CD1c-positive myeloid dendritic cell (primary cell): ENCODE measurements at regions not wholly inside any gene's neighbourhood (a gene's known extent, or its start where the extent isn't known, plus 50 kb on each side); places are given as distances from the start of the nearest gene placed in this dataset.

Experiments
- DNase-seq: peaks from one replicate; pipeline ENCODE4 v3.0.0-alpha.2; 2016; ENCODE audit errors: extremely low spot score

DNA sequence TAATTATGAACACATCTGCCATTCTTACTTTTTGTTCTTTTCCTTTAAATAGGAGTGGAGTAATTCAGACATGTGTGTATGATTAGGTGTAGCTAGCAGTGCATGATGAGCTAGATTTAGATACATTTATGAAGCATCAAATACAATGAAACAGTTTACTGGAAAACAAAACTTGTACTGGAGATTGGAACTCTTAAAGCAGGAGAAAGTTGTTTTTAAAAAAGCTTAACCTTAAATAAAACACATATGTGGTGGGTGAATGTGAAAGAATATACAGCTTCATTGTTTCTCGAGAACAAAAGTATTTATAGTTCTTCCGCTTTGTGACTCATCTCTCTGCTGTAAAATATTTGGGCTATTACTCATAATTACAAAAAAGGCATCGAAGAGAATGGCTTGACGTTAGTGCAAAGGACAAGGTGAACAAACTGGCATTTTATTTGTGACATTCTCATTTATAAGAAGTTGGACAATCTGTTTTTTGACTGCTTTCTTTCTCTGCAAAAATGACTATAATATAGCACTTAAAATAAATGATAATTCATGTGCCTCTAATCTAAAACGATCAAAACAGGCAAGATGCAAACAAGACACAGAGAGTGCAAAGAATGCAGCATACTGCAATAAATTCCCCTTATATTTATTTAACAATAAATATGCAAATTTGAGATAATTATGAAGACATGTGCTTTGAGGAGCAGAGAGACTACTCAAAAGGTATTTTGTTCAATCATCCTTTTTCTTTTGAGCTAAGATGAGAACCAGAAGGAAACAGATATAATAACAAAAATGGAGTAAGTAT is 478.8 kb downstream of the CETN3 start:
- DNase-seq, result no peak

DNA sequence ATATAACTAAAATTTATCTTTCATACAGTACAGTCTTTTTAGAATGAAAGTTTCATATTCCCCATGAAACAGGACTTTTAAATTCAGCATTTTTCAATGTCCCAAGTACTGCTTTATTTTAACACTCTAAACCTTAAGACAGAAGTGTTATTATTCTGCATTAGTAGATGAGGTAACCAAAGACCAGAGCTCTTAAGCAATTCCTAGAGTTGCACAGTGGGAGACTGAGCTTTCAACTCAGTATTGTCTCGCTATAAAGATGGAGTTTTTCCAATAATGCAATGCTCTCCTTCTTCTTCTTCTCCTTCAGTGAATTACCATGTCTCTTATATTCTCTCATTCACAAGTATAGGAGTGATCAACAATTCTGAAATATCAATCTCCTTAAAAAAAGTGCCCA is 479.7 kb downstream of the CETN3 start:
- no peak for DNase-seq

DNA sequence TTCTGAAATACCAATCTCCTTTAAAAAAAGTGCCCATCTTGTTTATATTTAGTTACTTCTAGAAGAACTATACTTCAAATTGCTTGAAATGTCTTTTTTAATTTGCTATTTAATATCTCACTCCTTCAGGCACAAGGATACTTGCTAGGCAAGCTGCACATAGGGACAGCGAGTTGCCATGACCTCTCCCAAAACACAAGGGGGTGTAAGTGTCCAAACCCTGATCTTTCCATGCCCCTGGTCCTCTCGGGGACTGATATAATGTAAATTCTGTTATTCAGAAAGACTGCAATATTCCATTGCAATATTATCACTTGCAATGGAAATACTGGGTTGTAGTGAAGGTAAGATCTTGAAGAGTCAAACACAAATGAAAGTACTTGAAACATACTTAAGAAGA is 480.4 kb downstream of the CETN3 start:
- DNase-seq, result no peak

DNA sequence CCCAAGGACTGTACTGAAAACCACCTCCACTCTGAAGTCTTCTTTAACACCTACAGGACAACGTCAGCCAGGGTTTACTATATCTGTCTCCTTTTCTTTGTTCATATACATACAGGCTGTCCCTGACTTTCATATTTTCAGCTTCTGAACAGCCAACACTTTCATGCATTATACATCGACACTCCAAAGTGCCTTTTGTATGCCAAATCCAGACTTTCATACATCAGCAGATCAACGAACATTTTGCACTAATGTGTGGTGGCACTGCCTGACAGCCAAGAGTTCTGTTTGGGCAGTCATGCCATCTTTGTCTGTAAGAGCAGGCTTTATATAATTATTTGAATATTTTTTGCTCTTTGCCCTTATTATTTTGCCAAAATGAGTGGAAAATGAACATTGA is 487.4 kb downstream of the CETN3 start:
- DNase-seq, result no peak

DNA sequence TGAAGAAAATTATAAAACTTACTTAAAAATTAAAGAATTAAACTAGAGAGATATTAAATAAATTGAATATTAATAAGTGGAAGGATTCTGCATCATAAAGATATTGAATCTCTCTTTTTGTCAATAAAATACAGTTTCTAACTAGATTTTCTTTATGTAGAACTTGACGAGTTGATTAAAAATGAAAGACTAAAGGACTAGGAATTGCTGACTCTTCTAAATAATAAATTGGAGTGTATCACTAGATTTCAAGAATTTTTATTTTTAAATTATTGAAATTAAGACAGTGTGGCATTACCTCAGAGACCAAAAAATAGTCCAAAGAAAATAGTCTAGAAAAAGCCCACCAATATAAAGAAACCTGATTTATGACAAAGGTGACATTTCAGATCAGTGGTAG is 492.4 kb downstream of the CETN3 start:
- DNase-seq, result no peak

DNA sequence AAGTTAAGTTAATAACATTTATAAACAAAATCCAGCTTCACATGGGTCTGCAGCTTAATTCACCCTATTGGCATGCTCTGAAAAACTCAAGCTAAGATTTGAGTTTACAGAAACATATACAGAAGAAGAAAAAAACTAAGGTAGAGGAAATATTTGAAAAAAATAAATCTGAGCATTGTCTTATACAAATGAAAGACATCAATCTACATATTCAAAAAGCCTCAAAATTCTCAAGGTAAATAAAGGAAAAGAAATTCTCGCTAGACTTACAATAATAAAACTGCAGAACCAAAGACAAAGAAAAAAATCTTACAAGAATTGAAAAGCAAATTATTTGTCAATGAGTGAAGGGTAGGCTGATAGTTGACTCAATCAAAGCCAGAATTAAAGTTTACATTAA is 493.4 kb downstream of the CETN3 start:
- DNase-seq, result no peak

DNA sequence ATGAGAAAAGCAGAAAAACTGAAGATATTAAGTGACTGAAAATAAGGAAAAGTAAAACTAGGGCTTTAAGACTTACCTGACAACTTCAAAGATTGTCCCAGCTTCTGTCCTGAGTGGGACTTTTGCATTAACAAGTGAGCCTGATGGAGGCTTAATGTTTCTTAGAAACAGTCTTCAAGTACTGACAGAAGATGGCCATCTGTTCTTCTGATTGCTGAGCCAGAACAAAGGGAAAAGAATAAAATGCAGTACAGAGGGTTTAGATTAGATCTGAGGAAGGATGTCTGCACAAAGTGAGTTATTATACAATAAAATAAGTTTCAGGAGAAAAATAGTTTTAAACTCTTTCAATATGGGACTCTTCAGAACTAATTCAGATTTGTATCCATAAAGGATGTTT is 500.7 kb downstream of the CETN3 start:
- DNase-seq, result no peak

DNA sequence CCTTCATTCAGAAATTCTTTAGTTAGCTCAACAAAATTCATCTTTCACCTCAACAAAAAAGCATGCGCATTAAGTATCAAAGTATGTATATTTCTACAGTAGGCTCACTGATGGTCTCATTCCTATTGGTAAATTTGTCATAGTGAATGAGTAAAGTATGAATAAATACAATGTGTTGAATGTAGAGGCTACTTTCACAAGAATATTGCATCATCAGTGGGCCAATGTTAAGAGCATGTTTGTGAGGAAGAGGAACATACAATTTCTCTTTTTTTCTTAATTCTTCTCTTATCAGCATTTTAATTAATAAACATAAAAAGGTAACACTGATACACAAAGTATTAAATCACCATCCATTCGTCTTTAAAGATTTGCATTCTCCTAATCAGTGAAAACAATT is 505.1 kb downstream of the CETN3 start:
- DNase-seq, result no peak

DNA sequence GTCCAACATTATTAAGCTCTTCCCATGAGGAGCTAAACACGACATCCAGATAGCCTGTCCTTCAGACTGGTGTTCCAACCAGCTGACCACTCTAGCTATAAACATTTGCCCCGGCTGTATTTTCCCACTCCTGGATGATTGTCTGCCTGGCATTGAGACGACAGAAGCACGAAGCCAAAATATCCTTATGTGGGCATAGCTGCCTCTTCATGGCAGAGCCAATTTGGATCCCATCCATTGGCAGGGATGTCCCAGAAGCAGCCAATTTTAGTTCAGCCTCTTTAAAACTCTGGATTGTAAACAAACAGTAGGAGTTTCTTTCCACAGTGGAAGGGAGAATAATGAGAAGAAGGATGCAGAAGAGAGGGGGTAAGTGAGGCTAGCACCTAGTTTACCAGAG is 507.6 kb downstream of the CETN3 start:
- no peak for DNase-seq

DNA sequence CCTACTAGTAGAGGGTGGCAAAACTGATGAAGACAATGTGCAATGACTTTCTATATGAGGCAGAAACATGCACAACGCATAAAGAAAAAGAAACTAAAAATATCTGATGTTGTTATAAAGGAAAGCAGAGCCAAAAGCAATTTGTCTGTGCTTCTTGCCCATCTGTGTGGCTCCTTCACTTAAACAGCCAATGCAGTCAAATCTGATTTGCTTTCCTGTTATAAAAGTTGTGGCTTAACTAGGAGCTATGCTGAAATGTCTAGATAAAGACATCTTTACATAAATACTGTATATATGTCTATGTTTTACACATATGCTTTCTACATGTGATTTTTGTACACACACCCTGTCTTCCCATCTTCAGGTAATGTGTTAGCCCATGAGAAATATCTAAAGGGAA is 508.2 kb downstream of the CETN3 start:
- no peak for DNase-seq

DNA sequence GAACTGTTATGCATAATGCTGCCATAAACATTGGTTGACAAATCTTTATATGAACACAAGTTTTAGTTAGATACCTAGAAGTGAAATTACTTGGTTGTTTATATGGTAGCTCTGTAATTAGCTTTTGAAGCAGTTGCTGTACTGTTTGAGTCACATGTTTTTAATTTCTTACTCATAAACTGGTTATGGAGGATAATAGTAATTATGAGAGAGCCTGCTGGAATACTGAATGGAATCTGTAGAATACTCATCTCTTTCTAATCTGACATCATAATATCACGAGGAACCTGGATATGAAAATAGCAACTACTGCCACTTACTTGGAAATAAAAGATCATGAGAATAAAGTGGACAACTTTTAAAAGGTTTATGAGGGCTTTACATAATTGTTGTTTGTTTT is 509.2 kb downstream of the CETN3 start:
- no peak for DNase-seq

DNA sequence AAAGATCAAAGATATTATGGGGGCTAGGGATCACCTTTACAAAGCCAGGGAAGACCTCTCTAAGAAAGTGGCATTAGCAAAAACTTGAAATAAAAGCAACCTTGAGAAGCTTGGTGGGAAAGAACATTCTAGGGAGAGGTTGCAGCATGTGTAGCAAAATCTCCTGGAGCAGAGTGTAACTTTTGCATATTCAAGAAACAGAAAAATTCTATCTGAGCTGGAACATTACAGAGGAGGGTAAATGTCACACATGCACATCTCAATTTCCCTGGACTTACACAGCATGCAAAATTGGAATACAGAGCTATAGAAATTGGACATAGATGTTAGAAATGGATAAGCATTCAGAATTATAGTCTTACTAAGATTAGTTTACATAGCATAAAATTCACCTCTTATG is 510.0 kb downstream of the CETN3 start:
- DNase-seq, result no peak

DNA sequence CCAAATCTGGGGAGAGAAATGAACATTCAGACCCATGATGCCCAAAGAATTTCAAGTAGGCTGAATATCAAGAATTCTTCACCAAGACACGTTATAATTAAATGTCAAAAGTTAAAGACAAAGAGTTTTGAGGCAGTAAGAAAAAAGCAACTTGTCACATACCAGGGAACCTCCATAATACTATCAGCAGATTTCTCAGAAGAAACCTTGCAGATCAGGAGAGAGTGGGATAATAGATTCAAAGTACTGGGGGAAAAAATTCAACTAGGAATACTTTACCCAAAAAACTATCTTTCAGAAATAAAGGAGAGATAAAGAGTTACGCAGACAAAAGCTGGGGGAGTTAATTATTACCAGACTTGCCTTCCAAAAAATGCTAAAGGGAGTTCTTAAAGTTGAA is 516.0 kb downstream of the CETN3 start:
- no peak for DNase-seq

DNA sequence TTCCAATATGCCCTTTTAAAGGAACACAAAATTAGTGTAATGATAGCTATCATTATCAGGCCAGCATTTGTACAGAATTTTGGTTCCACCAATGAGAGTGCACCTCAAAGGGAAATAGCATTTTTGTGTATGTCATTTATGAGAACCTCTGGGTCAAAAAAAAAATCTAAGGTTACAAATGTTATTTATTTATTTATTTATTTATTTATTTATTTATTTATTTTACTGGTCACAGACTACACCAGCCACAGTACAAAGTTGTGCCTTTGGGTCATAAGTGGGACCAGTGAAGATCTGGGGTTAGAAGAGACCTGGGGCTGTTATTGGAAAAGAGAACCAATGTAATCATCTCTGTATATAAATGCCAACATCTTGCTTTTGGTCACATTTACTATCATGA is 523.9 kb downstream of the CETN3 start:
- DNase-seq, result no peak

DNA sequence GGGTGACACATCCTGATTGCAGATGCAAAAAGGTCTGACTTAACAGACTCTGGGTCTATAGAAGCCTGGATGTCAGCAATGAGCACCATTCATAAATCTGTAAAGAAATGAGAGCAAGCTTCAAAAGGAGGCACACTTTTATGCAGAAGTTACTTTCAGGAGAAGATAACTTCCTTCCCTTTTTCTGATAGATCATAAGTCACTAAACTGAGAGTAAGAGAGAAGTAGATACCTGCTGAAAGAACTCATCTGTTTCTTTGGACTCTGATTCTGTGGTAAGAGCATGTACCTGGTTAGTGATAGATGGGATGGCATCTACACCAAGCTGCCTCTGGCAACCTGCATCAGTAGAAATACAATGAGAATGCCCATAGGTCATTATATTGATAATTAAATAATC is 525.6 kb downstream of the CETN3 start:
- no peak for DNase-seq

DNA sequence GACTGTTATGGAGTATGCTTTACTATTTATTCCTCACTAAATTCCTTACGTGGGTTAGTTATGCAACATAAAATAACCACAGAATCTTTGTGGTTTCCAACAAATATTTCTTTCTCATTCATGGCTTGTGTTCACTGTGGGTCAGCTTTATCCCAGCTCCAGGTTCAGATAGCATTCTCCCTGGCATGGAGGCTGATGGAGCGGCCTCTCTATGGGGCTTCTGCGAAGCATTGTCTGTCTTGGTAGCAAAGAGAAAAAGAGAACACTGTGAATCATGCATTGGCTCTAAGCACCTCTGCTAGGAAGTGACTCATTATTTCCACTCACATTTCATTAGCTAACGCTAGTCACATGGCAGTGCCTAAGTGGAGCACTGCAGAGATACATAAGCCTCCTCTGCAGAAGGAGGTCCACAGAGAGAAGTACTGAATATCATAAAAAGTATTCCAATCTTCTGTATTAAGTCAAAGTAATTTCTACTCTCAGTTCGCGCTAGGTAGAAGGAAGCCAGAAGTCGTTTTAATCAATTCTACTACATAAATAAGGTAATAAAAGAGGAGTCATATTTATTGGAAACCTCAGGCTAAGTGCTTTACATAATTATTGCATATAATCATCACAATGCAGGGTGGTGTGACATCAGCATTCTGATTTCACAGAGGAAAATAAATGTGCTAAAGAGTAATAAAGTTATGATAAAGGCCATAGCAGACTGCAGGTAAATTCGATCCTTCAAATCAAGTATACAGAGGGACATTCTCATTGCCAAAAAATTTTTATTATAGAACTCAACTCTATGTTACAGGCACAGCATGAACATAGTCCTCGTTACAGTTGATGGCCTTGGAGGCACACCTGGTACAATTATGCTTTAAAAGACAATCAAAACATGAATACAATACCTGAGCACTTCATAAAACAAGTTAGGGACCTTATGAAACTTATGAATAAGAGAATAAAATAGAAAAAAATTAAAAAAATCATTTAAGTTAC is 531.1 kb downstream of the CETN3 start:
- peak; percentile 7 for DNase-seq

DNA sequence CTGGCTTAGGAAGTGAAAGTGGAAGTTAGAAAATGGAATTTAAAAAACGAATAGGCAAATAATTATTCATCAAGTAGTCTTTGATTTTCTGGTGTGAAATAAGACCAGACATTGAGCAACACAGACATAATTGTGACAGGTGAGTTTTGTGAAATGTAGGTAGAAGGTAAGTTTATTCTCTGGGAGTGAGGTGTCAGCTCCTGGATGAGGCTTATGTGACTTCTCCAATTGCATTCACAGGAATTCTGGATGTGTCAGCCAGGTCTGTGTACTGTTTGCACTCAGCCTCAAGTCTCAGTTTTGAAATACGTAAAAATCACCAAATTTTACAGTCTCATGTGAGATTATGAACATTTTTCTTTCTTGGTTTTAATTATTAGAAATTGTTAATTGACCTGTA is 537.6 kb downstream of the CETN3 start:
- no peak for DNase-seq

DNA sequence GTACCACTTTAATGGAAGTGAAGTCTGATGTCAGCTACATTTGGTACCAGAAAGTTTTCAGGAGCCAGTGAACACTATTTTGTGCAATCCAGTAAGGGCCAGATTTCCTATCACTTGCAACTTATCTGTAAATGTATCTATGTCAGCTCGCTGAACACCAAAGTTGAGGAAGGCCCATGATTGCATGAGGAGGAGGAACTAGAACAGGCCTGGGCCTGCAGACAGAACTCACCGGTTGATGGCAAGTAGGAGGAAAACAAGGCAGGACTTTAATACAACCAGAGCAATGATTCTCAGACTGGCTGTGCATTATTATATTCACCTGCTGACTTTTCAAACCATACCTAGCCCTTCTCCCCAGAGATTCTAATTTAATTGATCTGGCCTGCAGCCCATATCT is 540.2 kb downstream of the CETN3 start:
- no peak for DNase-seq

DNA sequence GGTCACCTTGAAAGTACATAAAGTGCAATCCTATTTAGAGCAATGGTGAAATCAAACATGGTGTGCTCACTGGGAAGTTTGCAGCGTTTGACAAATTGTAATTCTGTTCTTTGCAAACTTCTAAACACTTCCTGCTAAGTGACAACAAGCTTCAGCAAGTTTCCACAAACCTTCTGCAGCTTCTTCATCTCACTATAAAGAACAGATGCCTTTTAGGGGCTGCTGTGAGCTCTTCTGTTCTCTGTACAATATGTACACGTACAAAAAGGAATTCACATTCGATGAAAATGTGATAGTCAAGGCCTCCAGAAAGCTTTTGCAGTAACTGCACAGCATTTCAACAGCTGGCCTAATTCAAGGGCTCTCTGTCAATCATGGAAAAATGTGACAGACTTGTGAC is 543.1 kb downstream of the CETN3 start:
- no peak for DNase-seq

DNA sequence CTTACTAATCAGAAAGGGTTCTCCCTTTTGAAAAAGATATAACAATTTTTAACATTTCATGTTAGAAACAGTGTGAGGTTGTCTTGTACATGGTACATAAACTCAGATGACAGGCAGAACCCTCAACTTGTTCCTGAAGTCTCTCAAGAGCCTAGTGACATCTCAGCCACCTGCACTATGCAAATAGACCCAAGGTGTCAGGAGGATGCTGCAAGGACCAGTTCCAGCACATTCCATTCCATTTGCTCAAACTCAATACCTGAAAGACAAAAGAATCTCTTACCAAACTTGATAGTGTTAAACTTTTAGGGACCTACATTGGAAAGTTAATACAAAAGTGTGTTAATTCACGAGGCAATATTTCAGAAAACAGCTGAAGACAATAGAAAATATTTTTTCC is 544.6 kb downstream of the CETN3 start:
- no peak for DNase-seq

DNA sequence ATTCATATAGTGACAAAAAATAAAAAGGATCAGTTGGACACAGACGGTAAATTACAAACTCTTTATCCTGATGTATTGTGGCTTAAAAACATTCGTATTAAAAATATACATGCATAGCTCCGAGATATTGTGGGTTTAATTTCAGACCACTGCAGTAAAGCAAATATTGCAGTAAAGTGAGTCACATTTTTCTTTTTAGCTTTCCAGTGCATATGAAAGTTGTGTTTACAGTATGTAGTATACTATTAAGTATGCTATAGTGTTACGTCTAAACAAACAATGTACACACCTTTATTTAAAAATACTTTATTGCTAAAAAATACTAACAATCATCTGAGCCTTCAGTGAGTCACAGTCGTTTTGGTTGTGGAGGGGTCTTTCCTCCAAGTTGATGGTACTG is 551.8 kb downstream of the CETN3 start:
- DNase-seq, result no peak

DNA sequence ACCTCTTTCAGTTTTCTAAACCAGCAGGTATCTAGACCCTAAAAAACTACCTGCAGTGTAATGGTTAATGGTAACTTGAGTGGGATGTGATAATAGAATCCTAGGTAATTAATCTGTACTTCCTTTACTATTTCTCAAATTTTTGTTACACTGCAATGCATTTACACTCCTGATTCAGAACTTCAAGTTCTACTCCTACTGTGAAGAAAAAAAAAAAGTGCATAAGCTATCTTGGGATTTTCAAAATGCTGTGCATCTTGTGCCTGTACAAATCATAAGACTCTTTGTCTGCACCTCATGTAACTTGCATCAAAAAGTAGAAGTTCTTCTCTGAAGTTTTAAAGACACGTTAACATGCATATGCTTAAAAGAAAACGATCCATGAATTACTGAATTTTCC is 554.1 kb downstream of the CETN3 start:
- no peak for DNase-seq

DNA sequence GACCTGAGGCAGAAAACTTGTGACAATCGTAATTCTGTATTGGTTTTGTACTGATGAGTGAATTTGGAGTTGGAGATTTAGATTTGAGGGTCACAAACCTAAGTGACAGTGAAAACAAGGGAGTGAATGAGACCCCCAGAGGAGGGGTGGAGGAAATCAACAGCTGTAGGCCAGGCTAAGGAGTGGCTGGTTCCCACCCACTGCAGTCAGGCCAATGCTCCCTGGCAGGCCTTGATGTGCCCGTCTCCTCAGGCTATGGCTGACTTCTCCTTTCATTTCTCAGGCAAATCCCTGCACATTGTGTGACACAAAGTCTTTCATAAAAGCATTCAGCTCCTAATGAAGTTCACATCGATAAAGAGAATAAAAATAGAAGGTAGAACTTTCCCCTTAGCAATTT is 557.6 kb downstream of the CETN3 start:
- no peak for DNase-seq
